GM18909 (cell line): ENCODE measurements at regions not wholly inside any gene's neighbourhood (a gene's known extent, or its start where the extent isn't known, plus 50 kb on each side); places are given as distances from the start of the nearest gene placed in this dataset.

Source experiments
- ATAC-seq: cut with Tn5 transposase; IDR thresholded peaks from one replicate; pipeline ENCODE4 v1.9.1; 2021; ENCODE audit warnings: mild to moderate bottlenecking; ENCODE audit not compliant: unreplicated experiment, poor library complexity

DNA sequence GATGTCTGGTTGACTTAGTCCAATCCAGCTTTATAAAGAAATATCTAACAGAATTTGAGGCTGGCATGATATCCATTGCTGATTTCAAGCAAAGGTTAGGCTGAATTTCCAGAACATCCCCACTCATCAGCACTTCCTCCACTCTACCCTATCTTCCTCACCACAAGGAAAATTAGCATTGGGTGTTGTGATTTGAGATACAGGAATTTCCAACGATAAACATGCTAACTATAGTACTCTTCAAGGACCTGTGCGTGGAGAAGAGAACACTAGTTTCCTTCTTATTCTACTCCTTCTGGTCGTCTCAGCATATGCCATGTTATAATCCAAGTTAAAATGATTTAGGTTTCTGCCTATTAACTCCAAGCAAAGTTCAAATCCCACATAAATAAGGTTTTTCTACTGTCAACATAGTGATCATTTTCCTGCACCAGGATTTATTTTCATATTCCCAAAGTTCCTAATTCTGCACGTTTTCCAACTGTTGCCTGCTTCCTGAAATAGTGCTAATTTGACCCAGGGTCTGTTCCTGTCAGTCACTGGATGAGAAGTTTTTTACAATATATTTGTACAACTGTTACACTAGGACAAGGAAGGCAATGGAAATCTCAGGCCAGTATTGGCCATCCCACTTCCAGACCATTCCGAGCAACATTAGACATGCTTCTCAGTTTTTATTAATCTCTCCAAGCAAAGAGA is 177.6 kb upstream of the EDNRA start:
- ATAC-seq: no peak

- no peak for ATAC-seq
These were observed 177.0 kb upstream of the EDNRA start for GRCh38 chr4:147303873-147304229.

GRCh38 chr4:147307896-147308674 is 172.8 kb upstream of the EDNRA start:
- ATAC-seq: no peak

DNA sequence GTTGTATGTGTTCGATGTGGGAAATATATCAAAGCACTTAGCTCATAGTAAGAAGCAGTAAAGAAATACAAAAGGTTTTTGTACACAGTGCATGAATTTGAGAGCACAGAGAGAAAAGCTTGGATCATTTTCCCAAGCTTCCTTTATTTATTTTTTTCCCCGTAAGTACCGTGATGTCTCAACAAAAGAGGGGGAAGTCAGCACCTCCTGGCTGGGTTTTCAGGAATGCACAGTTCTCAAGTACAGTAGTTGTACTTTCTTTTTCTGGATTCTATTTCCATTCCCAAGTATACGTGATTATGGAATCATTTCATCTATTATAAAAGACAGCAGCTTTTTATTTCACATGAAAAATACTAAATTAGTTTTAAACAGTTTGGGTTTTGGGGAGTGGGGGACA is 171.5 kb upstream of the EDNRA start:
- ATAC-seq: no peak

DNA sequence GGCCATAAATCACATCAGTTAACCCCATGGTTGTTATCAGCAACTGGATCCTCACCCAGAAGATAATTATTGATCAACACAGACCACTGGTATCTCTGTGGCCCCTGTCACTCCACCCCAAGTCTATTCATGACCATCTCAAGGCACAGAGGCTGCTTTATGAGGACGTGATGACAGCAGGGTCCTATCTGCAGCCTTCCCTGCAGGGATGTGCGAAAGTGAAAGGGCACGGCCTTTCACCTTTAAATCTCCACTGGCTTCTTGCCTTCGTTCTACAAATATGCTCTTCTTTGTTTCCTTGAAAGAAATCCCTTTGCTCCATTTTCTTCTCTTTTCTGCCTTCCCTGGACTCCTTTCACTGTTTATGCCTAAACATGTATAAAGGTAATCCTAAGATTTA is 170.6 kb upstream of the EDNRA start:
- ATAC-seq: no peak

DNA sequence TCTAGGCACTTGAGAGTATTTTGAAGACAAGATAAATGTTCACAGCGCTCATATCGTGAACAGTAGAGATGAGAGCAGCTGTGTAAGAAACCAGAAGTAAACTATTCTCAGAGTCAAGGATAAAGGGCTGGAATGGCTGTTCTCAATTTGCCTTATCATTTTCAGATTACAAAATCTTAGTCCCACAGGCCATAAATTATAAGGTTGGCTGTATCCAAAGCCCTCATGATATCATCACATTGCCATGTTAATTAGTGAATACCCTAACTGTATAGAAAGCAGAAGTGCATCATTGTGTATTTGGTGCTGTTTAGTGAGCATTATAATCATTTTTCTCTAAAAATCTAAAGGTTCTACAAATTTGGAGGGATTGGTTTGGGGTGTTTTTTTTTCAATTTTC is 168.9 kb upstream of the EDNRA start:
- ATAC-seq: no peak

- no peak for ATAC-seq
These were observed 168.4 kb upstream of the EDNRA start for GRCh38 chr4:147312376-147313046.

DNA sequence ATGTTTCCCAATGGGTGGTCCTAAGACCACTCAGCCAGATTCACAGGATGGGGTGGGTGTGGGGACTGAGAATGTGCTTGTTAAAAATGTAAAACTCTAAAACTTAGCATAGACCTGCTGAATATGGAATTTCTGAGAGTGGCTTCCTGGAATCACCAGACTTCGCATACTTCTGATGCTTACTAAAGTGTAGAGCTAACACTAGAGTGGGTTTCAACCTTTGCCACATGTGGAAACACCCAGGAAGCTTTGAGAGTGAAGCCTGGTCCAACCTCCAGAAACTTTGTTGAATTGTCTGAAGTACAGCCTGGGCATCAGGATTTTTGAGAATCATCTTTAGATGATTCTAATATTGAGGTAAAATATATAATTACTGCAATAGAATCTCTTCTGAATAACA is 167.8 kb upstream of the EDNRA start:
- no peak for ATAC-seq

DNA sequence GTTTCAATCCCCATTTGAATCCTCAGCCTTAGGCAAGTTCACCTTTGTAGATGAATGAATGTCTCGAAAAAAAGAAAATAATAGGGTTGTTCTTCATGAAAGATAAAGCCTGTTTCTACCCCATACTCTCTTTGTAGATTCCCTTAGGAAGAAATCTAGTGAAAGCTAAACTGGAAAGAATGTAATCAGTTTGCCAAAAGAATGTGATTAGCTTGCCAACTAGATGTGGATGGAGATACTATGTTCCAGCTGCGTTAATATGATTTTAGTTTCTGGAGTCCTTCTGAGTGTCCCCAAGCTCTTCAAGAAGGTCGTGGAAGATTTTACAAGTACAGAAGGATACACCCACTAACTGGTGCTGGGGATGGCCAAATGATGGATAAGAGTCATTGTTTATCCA is 162.3 kb upstream of the EDNRA start:
- ATAC-seq: no peak

DNA sequence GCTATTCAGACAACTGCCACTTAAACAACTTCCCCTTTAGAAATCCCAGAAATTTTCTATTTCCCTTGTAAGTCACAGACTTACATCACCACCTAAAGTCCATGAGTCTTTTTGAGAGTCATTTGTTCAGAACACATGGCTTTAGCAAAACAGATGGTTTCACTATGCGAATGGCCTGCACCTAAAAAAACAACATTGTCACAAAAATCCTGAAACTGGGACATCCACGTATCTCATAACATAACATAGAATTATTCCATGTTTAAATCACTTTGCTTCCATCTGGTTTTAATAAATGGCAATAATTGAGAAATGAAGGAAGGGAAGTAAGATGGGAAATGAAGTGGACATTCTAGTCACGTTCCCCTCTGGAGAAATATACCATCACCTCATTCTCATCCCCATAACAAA is 155.3 kb upstream of the EDNRA start:
- no peak for ATAC-seq

DNA sequence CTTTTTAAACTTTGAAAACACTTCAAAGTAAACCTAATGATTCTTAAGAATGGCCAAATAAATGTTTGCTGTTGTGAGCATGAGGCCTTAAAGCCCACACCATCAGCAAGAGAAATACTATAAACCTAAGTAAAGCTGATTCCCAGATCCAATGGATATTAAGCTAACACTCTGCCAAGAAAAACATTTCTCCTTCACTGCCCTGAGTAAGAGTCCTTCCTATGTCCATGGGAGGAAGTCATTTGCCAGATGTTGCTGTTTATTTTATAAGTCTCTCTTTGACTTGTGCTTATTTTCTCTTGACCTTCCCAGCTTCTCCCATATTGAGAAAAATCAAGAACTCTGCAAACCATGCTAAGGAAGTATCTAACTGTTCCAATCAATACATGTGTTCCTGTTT is 154.3 kb upstream of the EDNRA start:
- no peak for ATAC-seq

DNA sequence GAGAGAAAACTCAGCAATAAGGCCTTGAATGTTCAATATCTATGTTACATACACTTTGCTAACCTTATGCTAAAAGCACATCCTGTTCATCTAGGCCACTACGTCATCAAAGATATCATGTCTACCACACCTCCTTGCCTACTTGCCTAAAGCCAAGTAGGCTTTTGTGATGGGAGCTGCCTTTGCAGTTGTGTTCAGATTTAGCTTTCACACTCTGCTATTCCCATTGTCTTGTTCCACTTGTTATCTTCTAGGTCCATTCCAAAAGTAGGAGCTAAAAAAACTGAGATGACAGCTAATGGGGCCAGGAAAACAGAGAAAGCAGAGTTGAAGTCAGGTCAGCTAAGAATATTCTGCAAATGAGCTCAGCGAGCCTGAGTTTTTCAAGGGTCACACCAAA is 153.6 kb upstream of the EDNRA start:
- no peak for ATAC-seq

- ATAC-seq: no peak
These were observed 152.7 kb upstream of the EDNRA start for GRCh38 chr4:147328189-147328588.

DNA sequence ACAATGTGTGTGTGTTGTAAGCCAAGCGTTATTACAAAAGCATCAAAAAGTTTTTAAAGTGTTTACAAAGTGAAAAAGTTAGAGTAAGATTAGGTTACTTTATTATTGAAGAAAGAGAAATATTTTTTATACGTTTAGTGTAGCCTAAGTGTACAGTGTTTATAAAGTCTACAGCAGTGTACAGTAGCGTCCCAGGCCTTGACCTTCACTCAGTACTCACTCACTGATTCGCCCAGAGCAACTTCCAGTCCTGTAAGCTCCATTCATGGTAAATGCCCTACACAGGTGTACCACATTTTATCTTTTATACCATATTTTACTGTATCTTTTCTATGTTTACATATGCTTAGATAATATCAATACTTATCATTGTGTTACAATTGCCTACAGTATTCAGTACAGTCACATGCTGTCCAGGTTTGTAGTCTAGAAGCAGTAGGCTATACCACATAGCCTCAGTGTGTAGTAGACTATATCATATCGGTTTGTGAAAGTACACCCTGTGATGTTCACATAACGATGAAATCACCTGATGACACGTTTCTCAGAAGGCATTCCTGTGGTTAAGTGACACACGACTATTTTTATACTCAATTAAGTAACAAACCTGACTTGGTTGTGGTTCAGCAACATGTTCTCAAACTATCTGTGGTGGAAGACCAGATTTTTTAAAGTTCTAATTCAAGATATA is 152.0 kb upstream of the EDNRA start:
- no peak for ATAC-seq

GRCh38 chr4:147332091-147332490 is 148.8 kb upstream of the EDNRA start:
- ATAC-seq: no peak

DNA sequence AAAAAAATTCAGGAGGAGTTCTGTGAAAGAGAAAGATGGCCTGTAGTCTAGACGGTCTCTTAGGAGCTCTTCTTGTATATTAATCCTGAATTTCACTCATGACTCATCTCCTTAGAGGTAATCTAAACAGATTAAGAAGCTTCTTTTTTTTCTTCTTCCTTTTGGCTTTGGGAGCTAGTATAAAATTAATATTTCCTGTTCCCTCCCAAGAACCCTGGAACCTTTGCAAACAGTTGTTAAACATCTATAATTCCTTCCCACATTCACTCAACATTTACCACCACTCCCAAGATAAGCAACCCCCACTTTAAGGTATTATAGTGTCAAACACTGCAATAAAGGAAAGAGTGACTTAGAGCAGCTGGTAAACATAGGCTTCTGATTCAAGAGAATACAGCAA is 146.4 kb upstream of the EDNRA start:
- ATAC-seq: no peak

- ATAC-seq: no peak
These were observed 145.7 kb upstream of the EDNRA start for GRCh38 chr4:147335183-147335582.

- ATAC-seq: no peak
These were observed 144.6 kb upstream of the EDNRA start for GRCh38 chr4:147336252-147336651.

DNA sequence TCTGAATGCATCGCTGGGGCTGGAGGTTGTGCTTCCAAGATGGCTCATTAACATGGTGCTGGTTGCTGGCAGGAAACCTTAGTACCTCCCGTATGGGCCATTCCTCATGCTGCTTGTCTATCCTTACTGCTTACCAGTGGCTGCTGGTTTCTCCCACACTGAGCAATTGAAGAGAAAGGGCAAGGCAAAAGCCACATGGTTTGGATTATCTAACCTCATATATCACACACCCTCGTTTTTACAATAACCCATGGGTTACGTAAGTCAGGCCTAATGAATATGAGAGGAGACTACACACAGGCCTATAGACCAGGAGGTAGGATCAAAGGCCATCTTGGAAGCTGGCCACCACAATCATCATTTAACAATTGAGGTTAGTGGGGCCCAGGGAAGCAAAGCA is 141.8 kb upstream of the EDNRA start:
- no peak for ATAC-seq

GRCh38 chr4:147340111-147340510 is 140.8 kb upstream of the EDNRA start:
- no peak for ATAC-seq

DNA sequence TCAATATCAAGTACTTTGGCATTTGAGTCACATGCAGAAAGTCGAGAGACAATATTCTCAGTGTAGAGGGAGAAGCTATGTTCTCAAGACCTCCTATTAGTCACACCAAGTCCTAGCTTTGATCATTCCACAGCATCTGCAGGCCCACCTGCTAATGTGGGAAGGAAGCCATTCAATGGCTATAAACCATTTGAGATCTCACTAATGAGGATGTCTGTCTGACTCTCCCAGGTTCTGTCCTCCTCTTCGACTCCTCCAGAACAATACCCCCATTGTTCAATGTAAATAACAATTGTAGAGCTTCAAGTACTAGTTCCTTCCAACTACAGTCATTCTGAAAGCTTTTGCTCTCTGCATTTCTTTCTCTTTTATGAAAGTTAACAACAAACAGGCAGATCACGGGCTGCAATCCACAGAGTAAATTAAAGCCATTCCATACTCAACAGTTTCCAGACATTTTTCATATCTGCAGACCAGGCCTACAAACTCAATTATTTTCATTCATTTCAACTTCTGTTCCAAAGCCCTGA is 140.2 kb upstream of the EDNRA start:
- ATAC-seq: no peak
